GM23338 (cell line): ENCODE measurements at regions not wholly inside any gene's neighbourhood (a gene's known extent, or its start where the extent isn't known, plus 50 kb on each side); places are given as distances from the start of the nearest gene placed in this dataset.

Experiments
- ATAC-seq: fragments of 200-7000 bp; cut with Tn5 transposase; 3 replicates; pipeline ENCODE4 v1.9.1; 2020
- DNase-seq: peaks from one replicate; pipeline ENCODE4 v3.0.0-alpha.2; 2015; ENCODE audit warnings: low spot score
- H2AFZ ChIP-seq: fragments of 200-600 bp; sonication (generic); 2 replicates; pipeline ENCODE4 v1.8.0; 2016; ENCODE audit warnings: antibody characterized with exemption, mild to moderate bottlenecking, moderate library complexity
- H3F3A ChIP-seq: fragments of 200-600 bp; sonication (generic); replicated peaks from 2 replicates; pipeline ENCODE4 v1.8.0; 2017; ENCODE audit warnings: antibody characterized with exemption, mixed run types, low read depth
- H3K27ac ChIP-seq: fragments of 200-600 bp; sonication (generic); 2 replicates; pipeline ENCODE4 v1.6.1; 2016; ENCODE audit warnings: low read depth
- H3K27me3 ChIP-seq: fragments of 200-600 bp; sonication (generic); 2 replicates; pipeline ENCODE4 v1.8.0; 2016; ENCODE audit warnings: mild to moderate bottlenecking, mixed run types, moderate library complexity; ENCODE audit not compliant: insufficient read depth
- H3K36me3 ChIP-seq: fragments of 200-600 bp; sonication (generic); 2 replicates; pipeline ENCODE4 v1.8.0; 2016; ENCODE audit warnings: mild to moderate bottlenecking; ENCODE audit not compliant: insufficient read depth
- H3K4me1 ChIP-seq: fragments of 200-600 bp; sonication (generic); 2 replicates; pipeline ENCODE4 v1.8.0; 2016; ENCODE audit warnings: mild to moderate bottlenecking, moderate library complexity; ENCODE audit not compliant: insufficient read depth
- H3K4me2 ChIP-seq: fragments of 200-600 bp; sonication (generic); 2 replicates; pipeline ENCODE4 v1.7.1; 2017; ENCODE audit warnings: mixed run types
- H3K4me3 ChIP-seq: fragments of 200-600 bp; sonication (generic); 2 replicates; pipeline ENCODE4 v1.6.1; 2016; ENCODE audit warnings: mixed run types
- H3K79me2 ChIP-seq: fragments of 200-600 bp; sonication (generic); replicated peaks from 2 replicates; pipeline ENCODE4 v1.8.0; 2017; ENCODE audit warnings: mild to moderate bottlenecking; ENCODE audit not compliant: insufficient read depth
- H3K9me2 ChIP-seq: fragments of 200-600 bp; sonication (generic); 2 replicates; pipeline ENCODE4 v1.8.0; 2017; ENCODE audit not compliant: insufficient read depth
- H4K20me1 ChIP-seq: fragments of 200-600 bp; sonication (generic); replicated peaks from 2 replicates; pipeline ENCODE4 v1.8.0; 2017; ENCODE audit warnings: mild to moderate bottlenecking; ENCODE audit not compliant: insufficient read depth
- H3K27ac Mint-ChIP-seq: 2 replicates; pipeline ENCODE4 v1.8.0; 2020; ENCODE audit warnings: inconsistent platforms, mild to moderate bottlenecking, moderate library complexity, mixed read lengths
- H3K27me3 Mint-ChIP-seq: 3 replicates; pipeline ENCODE4 v1.8.0; 2022; ENCODE audit warnings: low read depth, mild to moderate bottlenecking, moderate library complexity, mixed read lengths, inconsistent platforms; ENCODE audit not compliant: insufficient read depth, poor library complexity
- H3K36me3 Mint-ChIP-seq: 3 replicates; pipeline ENCODE4 v1.8.0; 2021; ENCODE audit warnings: low read depth, mild to moderate bottlenecking, inconsistent platforms, moderate library complexity, mixed read lengths
- H3K4me1 Mint-ChIP-seq: 3 replicates; pipeline ENCODE4 v1.8.0; 2020; ENCODE audit warnings: mild to moderate bottlenecking, inconsistent platforms, mixed read lengths
- H3K4me3 Mint-ChIP-seq: 3 replicates; pipeline ENCODE4 v1.8.0; 2021; ENCODE audit warnings: moderate library complexity, mild to moderate bottlenecking, inconsistent platforms, mixed read lengths
- H3K9me3 Mint-ChIP-seq: 3 replicates; pipeline ENCODE4 v1.8.0; 2020; ENCODE audit warnings: moderate library complexity, mild to moderate bottlenecking, inconsistent platforms, mixed read lengths
- CREB1 ChIP-seq: fragments of 250-450 bp; sonication (Bioruptor Pico); IDR thresholded peaks from 2 replicates; pipeline ENCODE4 v1.5.0; 2020; ENCODE audit warnings: low read depth, mild to moderate bottlenecking, moderate library complexity
- EZH2 ChIP-seq: fragments of 200-600 bp; sonication (generic); IDR thresholded peaks from one replicate; pipeline ENCODE4 v1.8.0; 2017; ENCODE audit warnings: antibody characterized with exemption, mild to moderate bottlenecking, low read depth; ENCODE audit not compliant: unreplicated experiment
- EZH2phosphoT487 ChIP-seq: fragments of 200-600 bp; sonication (generic); IDR thresholded peaks from one replicate; pipeline ENCODE4 v1.8.1; 2018; ENCODE audit warnings: antibody characterized with exemption; ENCODE audit not compliant: unreplicated experiment
- JUNB ChIP-seq: IDR thresholded peaks from one replicate; pipeline ENCODE4 v1.6.1; 2016; ENCODE audit warnings: antibody characterized with exemption; ENCODE audit not compliant: unreplicated experiment
- POLR2AphosphoS5 ChIP-seq: IDR thresholded peaks from 2 replicates; pipeline ENCODE4 v1.6.1; 2016; ENCODE audit warnings: antibody characterized with exemption, low read depth
- REST ChIP-seq: IDR thresholded peaks from one replicate; pipeline ENCODE4 v1.6.1; 2018; ENCODE audit warnings: antibody characterized with exemption; ENCODE audit not compliant: unreplicated experiment
- STAT1 ChIP-seq: IDR thresholded peaks from one replicate; pipeline ENCODE4 v1.6.1; 2016; ENCODE audit warnings: antibody characterized with exemption; ENCODE audit not compliant: unreplicated experiment
- ZNF114 ChIP-seq: fragments of 250-450 bp; sonication (Bioruptor Pico); IDR thresholded peaks from 2 replicates; pipeline ENCODE4 v1.5.0; 2020; ENCODE audit warnings: mild to moderate bottlenecking, moderate library complexity
- ZNF331 ChIP-seq: fragments of 250-450 bp; sonication (Bioruptor Pico); IDR thresholded peaks from 2 replicates; pipeline ENCODE4 v1.5.0; 2020; ENCODE audit warnings: low read depth, mild to moderate bottlenecking, moderate library complexity
- TF ChIP-seq, protein P1 (sequence below): IDR thresholded peaks from 2 replicates; pipeline ENCODE4 v1.6.1; 2016; ENCODE audit warnings: antibody characterized with exemption
- TF ChIP-seq, protein P2 (sequence below), 2 experiments: fragments of 200-600 bp in 1 of 2; sonication (generic) in 1 of 2; conservative IDR thresholded peaks; 2 replicates each; pipeline versions ENCODE4 v1.5.1 to v1.6.1; 2016 to 2017; ENCODE audit warnings: antibody characterized with exemption in 2 of 2, low read depth in 2 of 2, mild to moderate bottlenecking in 2 of 2, moderate library complexity in 1 of 2

- peaks cover 2% of the 10 kb centered on the region; the same call in 2 of the 3 replicates for H3K4me1 Mint-ChIP-seq
- Histone ChIP-seq H3K4me3 (no peak overlapping the region), H4K20me1 (peaks cover 16% of the 10 kb centered on the region), H2AFZ (no peak overlapping the region), H3K27me3 (no peaks in the 10 kb centered on the region), H3K79me2 (peaks cover 5% of the 10 kb centered on the region; the same call in 1 of the 2 replicates), H3K9me2 (no peaks in the 10 kb centered on the region), H3K4me2 (no peak overlapping the region), H3F3A (no peaks in the 10 kb centered on the region), H3K27ac (no peak overlapping the region), H3K4me1 (no peaks in the 10 kb centered on the region), H3K36me3 (no peaks in the 10 kb centered on the region)
- peaks cover 6% of the 10 kb centered on the region; the same call in 2 of the 3 replicates for H3K36me3 Mint-ChIP-seq
- no peak for DNase-seq
- H3K27me3 Mint-ChIP-seq: peaks cover 4% of the 10 kb centered on the region
- TF ChIP-seq REST (no peak), ZNF114 (no peak), EZH2phosphoT487 (no peak), CREB1 (CRISPR knock-in tag) (no peak), JUNB (no peak), ZNF331 (no peak), EZH2 (no peak), STAT1 (no peak), POLR2AphosphoS5 (no peak)
- TF ChIP-seq, protein P1, sequence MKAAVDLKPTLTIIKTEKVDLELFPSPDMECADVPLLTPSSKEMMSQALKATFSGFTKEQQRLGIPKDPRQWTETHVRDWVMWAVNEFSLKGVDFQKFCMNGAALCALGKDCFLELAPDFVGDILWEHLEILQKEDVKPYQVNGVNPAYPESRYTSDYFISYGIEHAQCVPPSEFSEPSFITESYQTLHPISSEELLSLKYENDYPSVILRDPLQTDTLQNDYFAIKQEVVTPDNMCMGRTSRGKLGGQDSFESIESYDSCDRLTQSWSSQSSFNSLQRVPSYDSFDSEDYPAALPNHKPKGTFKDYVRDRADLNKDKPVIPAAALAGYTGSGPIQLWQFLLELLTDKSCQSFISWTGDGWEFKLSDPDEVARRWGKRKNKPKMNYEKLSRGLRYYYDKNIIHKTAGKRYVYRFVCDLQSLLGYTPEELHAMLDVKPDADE: no peak
- TF ChIP-seq, protein P2, sequence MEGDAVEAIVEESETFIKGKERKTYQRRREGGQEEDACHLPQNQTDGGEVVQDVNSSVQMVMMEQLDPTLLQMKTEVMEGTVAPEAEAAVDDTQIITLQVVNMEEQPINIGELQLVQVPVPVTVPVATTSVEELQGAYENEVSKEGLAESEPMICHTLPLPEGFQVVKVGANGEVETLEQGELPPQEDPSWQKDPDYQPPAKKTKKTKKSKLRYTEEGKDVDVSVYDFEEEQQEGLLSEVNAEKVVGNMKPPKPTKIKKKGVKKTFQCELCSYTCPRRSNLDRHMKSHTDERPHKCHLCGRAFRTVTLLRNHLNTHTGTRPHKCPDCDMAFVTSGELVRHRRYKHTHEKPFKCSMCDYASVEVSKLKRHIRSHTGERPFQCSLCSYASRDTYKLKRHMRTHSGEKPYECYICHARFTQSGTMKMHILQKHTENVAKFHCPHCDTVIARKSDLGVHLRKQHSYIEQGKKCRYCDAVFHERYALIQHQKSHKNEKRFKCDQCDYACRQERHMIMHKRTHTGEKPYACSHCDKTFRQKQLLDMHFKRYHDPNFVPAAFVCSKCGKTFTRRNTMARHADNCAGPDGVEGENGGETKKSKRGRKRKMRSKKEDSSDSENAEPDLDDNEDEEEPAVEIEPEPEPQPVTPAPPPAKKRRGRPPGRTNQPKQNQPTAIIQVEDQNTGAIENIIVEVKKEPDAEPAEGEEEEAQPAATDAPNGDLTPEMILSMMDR (conservative IDR thresholded peaks at IDR 0.05; ENCODE audit: low read depth in 2 of 2): no peak
- no peak for ATAC-seq
- H3K27ac Mint-ChIP-seq: no peak overlapping the region
- H3K9me3 Mint-ChIP-seq: no peaks in the 10 kb centered on the region
- no peak overlapping the region for H3K4me3 Mint-ChIP-seq
Observed at GRCh38 chr2:120951693-120952092, 216.0 kb downstream of the GLI2 start.
